Suprapubic skin (tissue), 4 donors: ENCODE measurements at regions not wholly inside any gene's neighbourhood (a gene's known extent, or its start where the extent isn't known, plus 50 kb on each side); places are given as distances from the start of the nearest gene placed in this dataset.

Experiments
- EP300 ChIP-seq: sonication (generic); formaldehyde crosslinking; IDR thresholded peaks from one replicate; pipeline ENCODE4 v1.6.1; 2017; ENCODE audit warnings: antibody characterized with exemption
- POLR2AphosphoS5 ChIP-seq, 3 donors: sonication (generic); formaldehyde crosslinking; IDR thresholded peaks; one replicate each; pipeline ENCODE4 v1.6.1; 2017; ENCODE audit warnings: antibody characterized with exemption in 3 of 3
- TF ChIP-seq, protein P1 (sequence below), 2 donors: fragments of 200-600 bp in 1 of 2; fragments of 450-650 bp in 1 of 2; sonication (generic) in 1 of 2; IDR thresholded peaks; one replicate each; pipeline ENCODE4 v1.5.1; 2016 to 2019; ENCODE audit warnings: antibody characterized with exemption in 2 of 2, mild to moderate bottlenecking in 1 of 2, moderate library complexity in 1 of 2

DNA sequence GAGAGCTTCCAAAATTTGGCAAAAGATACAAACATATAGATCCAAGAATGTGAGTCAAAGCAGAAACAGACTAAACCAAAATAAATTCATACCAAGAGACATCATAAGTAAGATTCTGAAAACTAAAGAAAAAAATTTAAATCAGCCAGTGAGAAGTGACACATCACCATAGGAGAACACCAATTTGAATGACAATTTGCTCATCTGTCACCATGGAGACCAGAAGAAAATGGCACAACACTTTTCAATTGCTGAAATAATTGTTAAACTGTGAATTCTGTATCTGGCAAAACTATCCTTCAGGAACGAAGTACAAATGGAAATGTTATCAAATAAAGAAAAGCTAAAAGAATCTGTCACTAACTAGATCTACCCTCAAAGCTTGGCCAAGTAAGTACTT, 864.3 kb downstream of the BRD1 start:
- TF ChIP-seq, protein P1, sequence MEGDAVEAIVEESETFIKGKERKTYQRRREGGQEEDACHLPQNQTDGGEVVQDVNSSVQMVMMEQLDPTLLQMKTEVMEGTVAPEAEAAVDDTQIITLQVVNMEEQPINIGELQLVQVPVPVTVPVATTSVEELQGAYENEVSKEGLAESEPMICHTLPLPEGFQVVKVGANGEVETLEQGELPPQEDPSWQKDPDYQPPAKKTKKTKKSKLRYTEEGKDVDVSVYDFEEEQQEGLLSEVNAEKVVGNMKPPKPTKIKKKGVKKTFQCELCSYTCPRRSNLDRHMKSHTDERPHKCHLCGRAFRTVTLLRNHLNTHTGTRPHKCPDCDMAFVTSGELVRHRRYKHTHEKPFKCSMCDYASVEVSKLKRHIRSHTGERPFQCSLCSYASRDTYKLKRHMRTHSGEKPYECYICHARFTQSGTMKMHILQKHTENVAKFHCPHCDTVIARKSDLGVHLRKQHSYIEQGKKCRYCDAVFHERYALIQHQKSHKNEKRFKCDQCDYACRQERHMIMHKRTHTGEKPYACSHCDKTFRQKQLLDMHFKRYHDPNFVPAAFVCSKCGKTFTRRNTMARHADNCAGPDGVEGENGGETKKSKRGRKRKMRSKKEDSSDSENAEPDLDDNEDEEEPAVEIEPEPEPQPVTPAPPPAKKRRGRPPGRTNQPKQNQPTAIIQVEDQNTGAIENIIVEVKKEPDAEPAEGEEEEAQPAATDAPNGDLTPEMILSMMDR (IDR thresholded peaks at IDR 0.05) = no peak
- TF ChIP-seq POLR2AphosphoS5 (IDR thresholded peaks at IDR 0.05) = no peak
- TF ChIP-seq EP300 = no peak
